Peyer's patch (tissue), 4 donors: ENCODE measurements at regions not wholly inside any gene's neighbourhood (a gene's known extent, or its start where the extent isn't known, plus 50 kb on each side); places are given as distances from the start of the nearest gene placed in this dataset.

Experiments
- POLR2A ChIP-seq, 2 donors: fragments of 450-650 bp; IDR thresholded peaks; one replicate each; pipeline ENCODE4 v1.5.1; 2017; ENCODE audit warnings: antibody characterized with exemption in 2 of 2, mild to moderate bottlenecking in 2 of 2, moderate library complexity in 2 of 2
- TF ChIP-seq, protein P1 (sequence below), 6 experiments: fragments of 450-650 bp in 4 of 6; fragments of 200-600 bp in 2 of 6; sonication (generic) in 1 of 6; IDR thresholded peaks; one replicate each; pipeline ENCODE4 v1.5.1; 2017 to 2019; ENCODE audit warnings: antibody characterized with exemption in 6 of 6, mild to moderate bottlenecking in 3 of 6, moderate library complexity in 1 of 6

DNA sequence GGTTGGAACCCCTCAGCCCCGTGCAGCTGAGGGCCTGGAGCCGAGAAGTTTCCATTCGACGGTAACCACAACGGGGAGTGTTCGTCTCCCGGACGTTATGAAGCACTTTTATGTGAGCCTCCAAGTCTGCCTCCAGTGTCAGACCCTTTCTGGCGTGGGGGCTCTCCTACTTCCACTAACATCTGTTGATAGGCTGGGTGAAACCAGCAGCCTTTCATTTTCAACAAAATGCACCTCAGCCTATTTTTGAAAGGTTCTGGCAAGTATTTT, 257.4 kb downstream of the THBS2 start:
- TF ChIP-seq, protein P1, sequence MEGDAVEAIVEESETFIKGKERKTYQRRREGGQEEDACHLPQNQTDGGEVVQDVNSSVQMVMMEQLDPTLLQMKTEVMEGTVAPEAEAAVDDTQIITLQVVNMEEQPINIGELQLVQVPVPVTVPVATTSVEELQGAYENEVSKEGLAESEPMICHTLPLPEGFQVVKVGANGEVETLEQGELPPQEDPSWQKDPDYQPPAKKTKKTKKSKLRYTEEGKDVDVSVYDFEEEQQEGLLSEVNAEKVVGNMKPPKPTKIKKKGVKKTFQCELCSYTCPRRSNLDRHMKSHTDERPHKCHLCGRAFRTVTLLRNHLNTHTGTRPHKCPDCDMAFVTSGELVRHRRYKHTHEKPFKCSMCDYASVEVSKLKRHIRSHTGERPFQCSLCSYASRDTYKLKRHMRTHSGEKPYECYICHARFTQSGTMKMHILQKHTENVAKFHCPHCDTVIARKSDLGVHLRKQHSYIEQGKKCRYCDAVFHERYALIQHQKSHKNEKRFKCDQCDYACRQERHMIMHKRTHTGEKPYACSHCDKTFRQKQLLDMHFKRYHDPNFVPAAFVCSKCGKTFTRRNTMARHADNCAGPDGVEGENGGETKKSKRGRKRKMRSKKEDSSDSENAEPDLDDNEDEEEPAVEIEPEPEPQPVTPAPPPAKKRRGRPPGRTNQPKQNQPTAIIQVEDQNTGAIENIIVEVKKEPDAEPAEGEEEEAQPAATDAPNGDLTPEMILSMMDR (IDR thresholded peaks at IDR 0.05): no peak
- TF ChIP-seq POLR2A (IDR thresholded peaks at IDR 0.05): no peak
